Memory B cell (primary cell): ENCODE measurements at regions not wholly inside any gene's neighbourhood (a gene's known extent, or its start where the extent isn't known, plus 50 kb on each side); places are given as distances from the start of the nearest gene placed in this dataset.
"Not testable (repeated sequence)": the region's sequence is repeated elsewhere in the genome, so short reads cannot be mapped to it uniquely, and the experiment has no call there.

ENCODE experiments used
- ATAC-seq: fragments of 150-1000 bp; cut with Tn5 transposase; 2 replicates; pipeline ENCODE4 v1.10.0; 2021; ENCODE audit warnings: low read depth, mild to moderate bottlenecking, moderate library complexity
- DNase-seq, 2 donors: peaks; one replicate each; pipeline ENCODE4 v3.0.0; 2022; ENCODE audit warnings: low spot score in 2 of 2
- H3K27ac Mint-ChIP-seq: one replicate; pipeline ENCODE4 v1.8.0; 2022; ENCODE audit warnings: mild to moderate bottlenecking, moderate library complexity, mixed read lengths
- H3K27me3 Mint-ChIP-seq: one replicate; pipeline ENCODE4 v1.8.0; 2022; ENCODE audit warnings: mixed read lengths
- H3K36me3 Mint-ChIP-seq: one replicate; pipeline ENCODE4 v1.8.0; 2022; ENCODE audit warnings: mild to moderate bottlenecking, mixed read lengths
- H3K4me1 Mint-ChIP-seq: one replicate; pipeline ENCODE4 v1.8.0; 2022; ENCODE audit warnings: mixed read lengths
- H3K4me3 Mint-ChIP-seq: one replicate; pipeline ENCODE4 v1.8.0; 2022; ENCODE audit warnings: mild to moderate bottlenecking, moderate library complexity, mixed read lengths
- H3K9me3 Mint-ChIP-seq: one replicate; pipeline ENCODE4 v1.8.0; 2022; ENCODE audit warnings: mixed read lengths

- no peak overlapping the region for H3K27ac Mint-ChIP-seq
- peaks cover 4% of the 10 kb centered on the region for H3K9me3 Mint-ChIP-seq
- ATAC-seq (no peak), DNase-seq (no peak)
- H3K4me3 Mint-ChIP-seq, result no peak overlapping the region
- H3K27me3 Mint-ChIP-seq, result peaks cover 2% of the 10 kb centered on the region
- H3K4me1 Mint-ChIP-seq, result no peaks in the 10 kb centered on the region
- peaks cover 2% of the 10 kb centered on the region for H3K36me3 Mint-ChIP-seq
Measured at GRCh38 chr4:53841711-53842110, 222.7 kb downstream of the CHIC2 start.

- H3K9me3 Mint-ChIP-seq, result peaks cover 4% of the 10 kb centered on the region
- no peak overlapping the region for H3K4me3 Mint-ChIP-seq
- DNase-seq (no peak), ATAC-seq (no peak)
- H3K27me3 Mint-ChIP-seq, result peaks cover 7% of the 10 kb centered on the region
- H3K4me1 Mint-ChIP-seq, result no peaks in the 10 kb centered on the region
- peaks cover 2% of the 10 kb centered on the region for H3K36me3 Mint-ChIP-seq
- H3K27ac Mint-ChIP-seq, result no peak overlapping the region
Measured at GRCh38 chr4:53840643-53841042, 223.8 kb downstream of the CHIC2 start.

- H3K4me3 Mint-ChIP-seq, H3K36me3 Mint-ChIP-seq, H3K27ac Mint-ChIP-seq, ATAC-seq, H3K4me1 Mint-ChIP-seq, DNase-seq: not testable (repeated sequence)
- Mint-ChIP-seq H3K27me3 (peaks cover 13% of the 10 kb centered on the region), H3K9me3 (peaks cover 14% of the 10 kb centered on the region)
Measured at GRCh38 chr4:53833302-53834003, 231.0 kb downstream of the CHIC2 start.

- Mint-ChIP-seq H3K9me3 (peaks cover 13% of the 10 kb centered on the region), H3K36me3 (peaks cover 4% of the 10 kb centered on the region), H3K4me1 (no peaks in the 10 kb centered on the region), H3K27ac (no peak overlapping the region), H3K27me3 (peaks cover 13% of the 10 kb centered on the region), H3K4me3 (no peak overlapping the region)
- DNase-seq (no peak), ATAC-seq (no peak)
Measured at GRCh38 chr4:53832549-53832948, 231.9 kb downstream of the CHIC2 start.

- Mint-ChIP-seq H3K9me3 (peaks cover 10% of the 10 kb centered on the region), H3K4me1 (no peaks in the 10 kb centered on the region), H3K4me3 (no peak overlapping the region), H3K36me3 (peaks cover 4% of the 10 kb centered on the region), H3K27ac (no peak overlapping the region), H3K27me3 (peaks cover 9% of the 10 kb centered on the region)
- no peak for DNase-seq
- ATAC-seq, result no peak
Measured at GRCh38 chr4:53830511-53830910, 233.9 kb downstream of the CHIC2 start.

- ATAC-seq, result no peak
- H3K27me3 Mint-ChIP-seq, result peaks cover 5% of the 10 kb centered on the region
- DNase-seq, result no peak
- H3K36me3 Mint-ChIP-seq, result no peaks in the 10 kb centered on the region
- H3K9me3 Mint-ChIP-seq, result no peaks in the 10 kb centered on the region
- H3K27ac Mint-ChIP-seq, result no peak overlapping the region
- H3K4me3 Mint-ChIP-seq, result no peak overlapping the region
- H3K4me1 Mint-ChIP-seq, result no peaks in the 10 kb centered on the region
Measured at GRCh38 chr4:53821179-53821851, 230.0 kb upstream of the LNX1 start.

GRCh38 chr4:53818104-53818503 lies 226.8 kb upstream of the LNX1 start:
- ATAC-seq (no peak), DNase-seq (no peak)
- Mint-ChIP-seq H3K4me1 (no peaks in the 10 kb centered on the region), H3K27me3 (peaks cover 6% of the 10 kb centered on the region), H3K9me3 (no peaks in the 10 kb centered on the region), H3K36me3 (no peaks in the 10 kb centered on the region), H3K4me3 (no peak overlapping the region), H3K27ac (no peak overlapping the region)

- H3K4me3 Mint-ChIP-seq, result no peak overlapping the region
- ATAC-seq, result no peak
- H3K4me1 Mint-ChIP-seq, result no peaks in the 10 kb centered on the region
- H3K27ac Mint-ChIP-seq, result no peak overlapping the region
- no peak for DNase-seq
- H3K36me3 Mint-ChIP-seq, result no peaks in the 10 kb centered on the region
- peaks cover 6% of the 10 kb centered on the region for H3K27me3 Mint-ChIP-seq
- H3K9me3 Mint-ChIP-seq, result no peaks in the 10 kb centered on the region
Measured at GRCh38 chr4:53816561-53816960, 225.3 kb upstream of the LNX1 start.

GRCh38 chr4:53815281-53815680 lies 224.0 kb upstream of the LNX1 start:
- Mint-ChIP-seq H3K36me3 (no peaks in the 10 kb centered on the region), H3K4me3 (no peak overlapping the region), H3K27ac (no peak overlapping the region), H3K9me3 (no peaks in the 10 kb centered on the region), H3K4me1 (no peaks in the 10 kb centered on the region), H3K27me3 (peaks cover 6% of the 10 kb centered on the region)
- ATAC-seq (no peak), DNase-seq (no peak)

GRCh38 chr4:53813998-53814397 lies 222.7 kb upstream of the LNX1 start:
- no peak for ATAC-seq
- H3K27ac Mint-ChIP-seq, result no peak overlapping the region
- H3K4me1 Mint-ChIP-seq, result no peaks in the 10 kb centered on the region
- peaks cover 6% of the 10 kb centered on the region for H3K27me3 Mint-ChIP-seq
- no peaks in the 10 kb centered on the region for H3K9me3 Mint-ChIP-seq
- DNase-seq, result no peak
- H3K4me3 Mint-ChIP-seq, result no peak overlapping the region
- H3K36me3 Mint-ChIP-seq, result no peaks in the 10 kb centered on the region

- Mint-ChIP-seq H3K9me3 (no peaks in the 10 kb centered on the region), H3K36me3 (no peaks in the 10 kb centered on the region), H3K4me3 (no peak overlapping the region), H3K27me3 (peaks cover 1% of the 10 kb centered on the region), H3K4me1 (no peaks in the 10 kb centered on the region), H3K27ac (no peak overlapping the region)
- DNase-seq, result no peak
- ATAC-seq, result no peak
Measured at GRCh38 chr4:53810643-53811042, 219.4 kb upstream of the LNX1 start.

GRCh38 chr4:53809816-53810215 lies 218.5 kb upstream of the LNX1 start:
- Mint-ChIP-seq H3K36me3 (no peaks in the 10 kb centered on the region), H3K9me3 (no peaks in the 10 kb centered on the region), H3K27me3 (no peaks in the 10 kb centered on the region), H3K4me3 (no peak overlapping the region), H3K27ac (no peak overlapping the region), H3K4me1 (no peaks in the 10 kb centered on the region)
- no peak for DNase-seq
- no peak for ATAC-seq

- no peak overlapping the region for H3K27ac Mint-ChIP-seq
- H3K9me3 Mint-ChIP-seq, result no peaks in the 10 kb centered on the region
- H3K4me3 Mint-ChIP-seq, result no peak overlapping the region
- no peaks in the 10 kb centered on the region for H3K27me3 Mint-ChIP-seq
- H3K4me1 Mint-ChIP-seq, result no peaks in the 10 kb centered on the region
- no peak for DNase-seq
- no peak for ATAC-seq
- H3K36me3 Mint-ChIP-seq, result no peaks in the 10 kb centered on the region
Measured at GRCh38 chr4:53805291-53805690, 214.0 kb upstream of the LNX1 start.

- H3K36me3 Mint-ChIP-seq, result no peaks in the 10 kb centered on the region
Measured at GRCh38 chr4:53804719-53805118, 213.4 kb upstream of the LNX1 start.

GRCh38 chr4:53802500-53802899 lies 211.2 kb upstream of the LNX1 start:
- Mint-ChIP-seq H3K9me3 (no peaks in the 10 kb centered on the region), H3K27me3 (peaks cover 1% of the 10 kb centered on the region), H3K27ac (no peak overlapping the region), H3K36me3 (no peaks in the 10 kb centered on the region), H3K4me1 (no peaks in the 10 kb centered on the region), H3K4me3 (no peak overlapping the region)
- ATAC-seq, result no peak
- DNase-seq, result no peak

More at GRCh38 chr4:53804719-53805118, 213.4 kb upstream of the LNX1 start:
- H3K27ac Mint-ChIP-seq, result no peak overlapping the region
- H3K9me3 Mint-ChIP-seq, result no peaks in the 10 kb centered on the region
- H3K27me3 Mint-ChIP-seq, result no peaks in the 10 kb centered on the region
- ATAC-seq, result peak; percentile 43
- peak; percentile 11 to 29 for DNase-seq
- no peak overlapping the region for H3K4me3 Mint-ChIP-seq
- H3K4me1 Mint-ChIP-seq, result no peaks in the 10 kb centered on the region
